SJCRH30 (cell line): ENCODE measurements at regions not wholly inside any gene's neighbourhood (a gene's known extent, or its start where the extent isn't known, plus 50 kb on each side); places are given as distances from the start of the nearest gene placed in this dataset.

Experiments used
- DNase-seq, 2 experiments: peaks; one replicate each; pipeline ENCODE4 v3.0.0-alpha.2; 2015 to 2020
- H3K27ac ChIP-seq: fragments of 250-450 bp; sonication (Bioruptor Pico); 2 replicates; pipeline ENCODE4 v1.5.1; 2020; ENCODE audit warnings: mild to moderate bottlenecking, moderate library complexity
- H3K27me3 ChIP-seq: fragments of 250-450 bp; sonication (Bioruptor Pico); 2 replicates; pipeline ENCODE4 v1.5.1; 2020; ENCODE audit warnings: mild to moderate bottlenecking, moderate library complexity
- H3K36me3 ChIP-seq: fragments of 250-450 bp; sonication (Bioruptor Pico); 2 replicates; pipeline ENCODE4 v1.5.1; 2020; ENCODE audit warnings: mild to moderate bottlenecking, moderate library complexity
- H3K4me1 ChIP-seq: fragments of 250-450 bp; sonication (Bioruptor Pico); 2 replicates; pipeline ENCODE4 v1.5.1; 2020; ENCODE audit warnings: mild to moderate bottlenecking, moderate library complexity
- H3K4me3 ChIP-seq: fragments of 250-450 bp; sonication (Bioruptor Pico); 2 replicates; pipeline ENCODE4 v1.5.1; 2020; ENCODE audit warnings: mild to moderate bottlenecking, moderate library complexity
- H3K9me3 ChIP-seq: fragments of 250-450 bp; sonication (Bioruptor Pico); replicated peaks from 2 replicates; pipeline ENCODE4 v1.5.1; 2020; ENCODE audit warnings: mild to moderate bottlenecking, moderate library complexity

DNA sequence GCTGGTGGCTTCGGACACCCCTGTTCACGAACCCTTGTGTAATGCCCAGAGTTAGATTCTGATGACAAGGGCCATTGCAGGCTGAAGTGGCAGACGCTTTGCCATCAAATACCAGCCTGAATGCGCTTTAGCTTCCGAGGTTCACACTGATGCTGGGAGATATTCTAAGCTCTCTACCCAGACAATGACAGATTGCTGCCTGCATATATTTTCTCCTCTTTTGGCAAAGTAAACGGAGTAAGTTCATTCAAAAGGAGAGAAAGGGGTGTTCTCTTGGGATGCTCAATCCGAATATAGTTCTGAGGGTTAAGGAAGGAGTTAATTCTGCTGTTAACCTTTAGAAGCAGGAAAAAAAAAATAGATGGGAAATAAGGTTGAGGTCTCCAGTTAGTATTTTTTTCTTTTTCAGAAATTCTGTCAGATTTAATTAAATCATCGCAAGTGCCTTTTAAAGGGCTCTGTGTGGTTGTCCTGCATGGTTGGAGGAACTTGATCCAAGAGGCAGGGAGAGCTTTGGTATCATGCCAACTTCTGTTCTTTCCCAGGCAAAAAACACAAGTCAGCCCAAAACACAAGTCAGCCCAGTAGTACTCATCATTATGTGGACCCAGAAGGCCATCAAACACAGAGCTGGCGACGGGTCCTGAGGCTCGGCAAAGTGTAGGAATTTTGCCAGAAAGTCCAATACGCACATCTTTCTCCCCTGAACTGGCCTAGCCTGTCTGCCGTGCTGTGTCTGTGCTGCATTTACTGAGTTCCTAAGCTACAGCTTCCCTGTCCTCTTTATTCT is 70.9 kb upstream of the ST8SIA2 start:
- Histone ChIP-seq H3K36me3 (no peaks in the 10 kb centered on the region), H3K27ac (no peak overlapping the region), H3K4me1 (no peaks in the 10 kb centered on the region), H3K4me3 (no peak overlapping the region), H3K9me3 (no peaks in the 10 kb centered on the region), H3K27me3 (no peaks in the 10 kb centered on the region)
- no peak for DNase-seq

DNA sequence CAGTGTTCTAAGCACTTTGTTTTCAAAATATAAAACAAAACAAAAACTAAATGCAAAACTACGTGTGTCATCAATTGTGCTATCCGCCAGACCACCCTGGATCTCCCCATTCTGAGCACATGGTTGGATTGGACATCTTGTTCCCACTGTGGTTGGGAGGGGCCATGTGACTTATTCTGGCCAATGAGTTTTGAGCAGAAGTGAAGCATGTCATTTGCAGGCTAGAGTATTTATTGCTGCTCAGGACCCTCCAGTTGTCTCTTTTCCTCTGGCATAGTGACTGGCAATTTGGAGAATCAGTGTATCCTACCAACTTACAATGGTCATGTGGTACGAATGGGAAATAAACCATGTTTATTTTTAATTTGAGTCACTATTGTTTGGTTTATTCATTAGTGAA is 70.2 kb upstream of the ST8SIA2 start:
- H3K9me3 ChIP-seq: no peaks in the 10 kb centered on the region
- no peak for DNase-seq
- H3K4me1 ChIP-seq: no peaks in the 10 kb centered on the region
- H3K27ac ChIP-seq: no peak overlapping the region
- no peaks in the 10 kb centered on the region for H3K27me3 ChIP-seq
- H3K4me3 ChIP-seq: no peak overlapping the region
- H3K36me3 ChIP-seq: no peaks in the 10 kb centered on the region

DNA sequence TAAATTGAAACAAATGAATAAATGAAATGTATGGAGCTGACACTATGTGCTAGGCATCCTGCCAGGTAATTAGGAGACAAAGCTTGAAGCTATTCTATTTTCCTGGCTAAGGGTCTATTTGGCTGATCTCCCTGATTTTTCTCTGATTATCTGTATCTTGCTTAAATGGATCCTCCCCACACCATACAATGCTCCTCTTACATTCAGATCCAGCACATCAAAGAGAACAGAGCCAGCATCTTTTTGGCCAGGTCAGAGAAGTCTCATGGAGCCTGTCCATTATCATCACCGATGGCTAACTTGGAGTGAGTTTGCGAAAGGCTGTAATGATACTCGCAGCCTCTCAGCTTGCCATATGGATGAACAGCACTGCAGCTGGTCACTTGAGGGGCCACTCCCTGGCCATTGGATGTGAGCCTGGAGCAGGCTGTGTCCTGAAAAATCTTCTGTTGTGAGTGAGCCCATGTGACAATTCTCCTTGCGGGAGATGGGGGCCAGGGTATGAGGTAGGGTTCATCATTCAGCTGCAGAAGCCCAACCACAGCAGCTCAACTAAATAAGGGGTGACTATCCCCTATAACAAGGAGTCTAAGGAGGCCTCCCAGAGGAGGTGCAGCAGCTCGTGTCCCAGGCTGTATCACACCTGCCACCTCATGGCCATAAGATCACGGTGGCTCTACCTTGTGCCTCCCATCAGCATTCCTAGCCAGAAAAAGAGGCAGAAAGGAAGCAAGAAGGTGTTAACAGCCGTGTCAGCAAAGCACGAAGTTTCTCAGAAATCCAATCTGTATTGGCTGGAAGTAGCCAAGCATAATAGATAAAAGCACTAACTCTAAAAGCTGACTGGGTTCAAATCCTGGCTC is 69.3 kb upstream of the ST8SIA2 start:
- Histone ChIP-seq H3K27ac (no peak overlapping the region), H3K9me3 (no peaks in the 10 kb centered on the region), H3K4me1 (no peaks in the 10 kb centered on the region), H3K4me3 (no peak overlapping the region), H3K36me3 (no peaks in the 10 kb centered on the region), H3K27me3 (no peaks in the 10 kb centered on the region)
- DNase-seq: no peak

DNA sequence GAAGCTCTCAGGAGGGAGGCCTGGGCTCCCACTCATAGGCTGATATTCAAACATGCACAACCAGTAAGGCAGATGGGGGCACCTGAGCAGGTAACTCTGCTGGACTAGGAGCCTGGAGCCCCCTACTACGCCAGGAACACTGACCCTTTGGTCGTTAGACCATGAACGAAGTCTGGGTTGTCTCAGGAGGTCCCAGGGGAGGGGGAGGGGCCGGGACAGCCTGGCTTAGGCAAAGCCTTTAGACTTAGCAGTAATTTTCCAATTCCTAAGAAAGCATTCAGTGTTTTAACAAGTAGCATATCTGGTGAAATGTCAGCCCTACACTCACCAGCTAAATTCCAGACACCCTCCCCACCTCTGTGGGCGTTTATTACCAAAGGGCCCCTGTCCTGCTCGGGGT is 67.4 kb upstream of the ST8SIA2 start:
- Histone ChIP-seq H3K4me3 (no peak overlapping the region), H3K9me3 (no peaks in the 10 kb centered on the region), H3K4me1 (no peaks in the 10 kb centered on the region), H3K27me3 (no peaks in the 10 kb centered on the region), H3K27ac (no peak overlapping the region), H3K36me3 (no peaks in the 10 kb centered on the region)
- no peak for DNase-seq

DNA sequence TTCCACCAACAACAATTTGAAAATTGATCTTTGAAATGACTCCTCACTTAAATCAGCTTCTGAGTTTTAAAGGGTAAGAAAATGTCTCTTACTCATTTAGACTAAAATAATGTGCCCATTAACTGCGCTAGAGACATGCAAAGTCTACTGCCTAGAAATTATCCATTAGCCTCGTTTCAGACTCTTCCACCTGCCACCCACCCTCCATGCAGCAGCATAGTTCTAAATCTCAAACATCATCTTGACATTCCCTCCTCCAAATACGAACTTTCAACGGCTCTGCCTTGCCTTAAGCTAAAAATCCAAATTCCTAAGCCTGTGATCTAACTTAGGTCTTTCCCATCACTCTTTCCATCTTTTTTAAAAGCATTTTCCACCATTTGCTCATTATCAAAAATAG is 66.6 kb upstream of the ST8SIA2 start:
- Histone ChIP-seq H3K9me3 (no peaks in the 10 kb centered on the region), H3K36me3 (no peaks in the 10 kb centered on the region), H3K27ac (no peak overlapping the region), H3K4me3 (no peak overlapping the region), H3K4me1 (no peaks in the 10 kb centered on the region), H3K27me3 (no peaks in the 10 kb centered on the region)
- DNase-seq: no peak

DNA sequence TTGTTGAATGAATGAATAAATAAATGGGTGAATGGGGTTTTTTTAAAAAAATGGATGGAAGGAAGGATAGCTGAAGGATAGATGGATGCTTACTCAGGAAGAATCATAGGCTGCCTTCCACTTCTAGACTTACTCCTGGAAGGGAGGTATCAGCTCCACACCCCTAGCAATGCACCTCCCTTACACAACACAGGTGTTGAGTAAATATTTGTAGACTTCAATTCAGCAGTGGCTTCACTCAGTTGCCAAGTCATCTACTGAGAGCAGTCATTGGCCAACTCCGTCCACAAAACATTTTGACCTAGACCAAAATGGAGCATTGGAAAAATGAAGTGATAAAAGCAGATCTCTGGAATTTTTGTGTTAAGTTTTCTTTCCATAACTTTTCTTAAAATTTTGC is 65.5 kb upstream of the ST8SIA2 start:
- Histone ChIP-seq H3K9me3 (no peaks in the 10 kb centered on the region), H3K36me3 (no peaks in the 10 kb centered on the region), H3K4me1 (no peaks in the 10 kb centered on the region), H3K4me3 (no peak overlapping the region), H3K27me3 (no peaks in the 10 kb centered on the region), H3K27ac (no peak overlapping the region)
- no peak for DNase-seq

DNA sequence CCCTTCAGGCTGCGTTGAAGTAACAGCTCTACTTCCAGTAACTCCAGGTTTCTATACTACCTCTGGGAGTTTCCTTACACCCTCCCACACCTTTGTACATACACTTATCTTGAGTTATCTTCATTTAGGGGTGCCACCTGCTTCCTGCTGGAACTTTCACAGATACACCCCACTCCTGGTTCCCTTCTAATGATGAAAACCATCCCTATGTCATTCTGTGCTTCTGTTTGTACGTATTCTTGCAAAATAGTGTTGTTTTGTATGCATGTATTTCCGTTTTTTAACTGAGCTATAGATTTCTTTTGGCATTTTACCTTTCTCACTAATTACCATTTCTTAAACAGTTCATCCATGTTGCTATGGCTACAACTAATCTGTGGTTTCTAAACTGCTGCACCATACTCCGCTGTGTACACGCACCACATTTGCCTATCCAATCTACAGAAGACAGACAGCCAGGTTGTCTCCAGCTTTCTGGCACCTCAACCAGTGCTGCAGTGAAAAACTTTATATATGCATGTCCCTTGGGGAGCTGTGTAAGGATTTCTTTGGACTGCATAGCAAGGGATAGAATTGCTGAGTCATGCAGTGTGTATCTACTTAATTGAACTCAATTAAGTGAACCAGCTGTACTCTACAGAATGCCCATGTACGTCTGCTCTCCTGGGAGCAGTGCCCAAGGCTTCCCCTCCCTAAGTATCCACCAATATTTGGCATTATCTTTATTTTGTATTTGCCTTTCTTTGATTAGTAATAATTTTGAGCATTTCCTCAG is 61.4 kb upstream of the ST8SIA2 start:
- H3K9me3 ChIP-seq: no peaks in the 10 kb centered on the region
- DNase-seq: no peak
- H3K27me3 ChIP-seq: no peaks in the 10 kb centered on the region
- no peak overlapping the region for H3K27ac ChIP-seq
- H3K4me3 ChIP-seq: no peak overlapping the region
- no peaks in the 10 kb centered on the region for H3K4me1 ChIP-seq
- H3K36me3 ChIP-seq: no peaks in the 10 kb centered on the region

DNA sequence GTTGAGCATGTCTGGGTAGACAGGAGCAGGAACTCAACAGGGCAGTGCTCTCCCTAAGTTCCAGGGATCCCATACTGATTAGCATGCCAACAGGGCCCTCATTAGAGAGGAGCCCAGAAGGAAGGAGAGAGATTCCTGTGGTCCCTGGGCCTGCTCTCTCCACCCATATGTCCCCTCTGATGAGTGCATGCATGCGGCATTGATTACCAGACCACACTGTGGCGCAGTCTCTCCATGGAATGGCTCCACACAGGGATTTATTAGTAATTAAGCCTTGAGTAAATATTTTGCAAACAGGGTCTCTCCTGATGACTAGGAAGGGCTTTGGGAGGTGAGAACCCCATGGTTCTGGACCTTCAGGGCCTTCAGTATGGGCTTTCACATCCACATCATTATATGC is 60.0 kb upstream of the ST8SIA2 start:
- Histone ChIP-seq H3K27me3 (no peaks in the 10 kb centered on the region), H3K36me3 (no peaks in the 10 kb centered on the region), H3K9me3 (no peaks in the 10 kb centered on the region), H3K4me3 (no peak overlapping the region), H3K27ac (no peak overlapping the region), H3K4me1 (no peaks in the 10 kb centered on the region)
- DNase-seq: no peak

DNA sequence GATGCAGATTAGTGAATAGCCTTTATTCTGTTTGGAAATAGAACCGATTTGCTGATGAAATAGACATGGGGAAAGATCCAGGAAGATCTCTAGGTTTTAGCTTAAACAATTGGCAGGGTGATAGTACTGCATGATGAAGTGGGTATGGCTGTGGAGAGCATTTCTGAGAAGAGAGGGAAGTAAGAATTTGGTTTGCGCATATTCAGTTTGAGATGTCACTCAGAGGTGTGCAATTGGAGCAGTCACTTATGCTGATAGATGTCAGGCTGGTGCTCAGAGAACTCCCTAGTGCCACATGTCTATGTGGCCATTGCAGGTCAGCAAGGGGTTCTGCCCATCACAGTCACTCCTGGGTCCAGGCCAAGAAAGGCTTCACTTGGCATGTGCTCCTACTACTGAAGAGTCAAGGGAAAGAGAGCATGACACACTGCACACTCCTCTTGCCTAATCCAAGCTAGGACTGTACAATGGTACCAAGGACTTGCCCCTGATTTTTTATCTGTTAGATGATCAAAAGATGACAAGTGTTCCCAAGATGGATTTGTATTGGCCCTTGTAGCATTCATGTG is 57.2 kb upstream of the ST8SIA2 start:
- H3K27me3 ChIP-seq: peaks cover 6% of the 10 kb centered on the region; the same call in 1 of the 2 replicates
- H3K9me3 ChIP-seq: no peaks in the 10 kb centered on the region
- H3K36me3 ChIP-seq: no peaks in the 10 kb centered on the region
- no peak for DNase-seq
- H3K27ac ChIP-seq: no peak overlapping the region
- H3K4me1 ChIP-seq: no peaks in the 10 kb centered on the region
- no peak overlapping the region for H3K4me3 ChIP-seq

DNA sequence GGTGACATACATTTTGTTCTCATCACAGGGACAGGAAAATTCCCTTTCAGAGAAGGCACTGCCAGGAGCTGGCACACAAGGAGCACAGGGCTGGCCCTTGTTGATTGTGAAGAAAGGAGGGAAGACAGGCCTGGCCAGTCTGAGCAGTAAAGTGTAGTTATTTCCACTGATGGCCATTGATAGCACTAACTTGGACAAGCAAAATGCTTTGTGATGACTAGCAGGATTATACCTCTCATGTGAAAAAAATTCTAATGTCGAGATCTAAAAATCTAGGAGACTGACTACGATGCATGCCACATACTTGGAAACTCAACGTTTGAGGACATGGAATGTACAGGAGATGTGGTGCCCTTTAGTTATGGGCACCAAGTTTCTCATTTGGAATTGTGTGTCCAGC is 54.3 kb upstream of the ST8SIA2 start:
- Histone ChIP-seq H3K9me3 (no peaks in the 10 kb centered on the region), H3K36me3 (no peaks in the 10 kb centered on the region), H3K4me3 (no peak overlapping the region), H3K27ac (no peak overlapping the region), H3K27me3 (peaks cover 16% of the 10 kb centered on the region; the same call in 1 of the 2 replicates), H3K4me1 (no peaks in the 10 kb centered on the region)
- no peak for DNase-seq
